HG03159 (cell line): ENCODE measurements at regions not wholly inside any gene's neighbourhood (a gene's known extent, or its start where the extent isn't known, plus 50 kb on each side); places are given as distances from the start of the nearest gene placed in this dataset.

Source experiments
- ATAC-seq: cut with Tn5 transposase; IDR thresholded peaks from one replicate; pipeline ENCODE4 v1.9.1; 2021; ENCODE audit warnings: mild to moderate bottlenecking, moderate library complexity; ENCODE audit not compliant: unreplicated experiment

- ATAC-seq = no peak
Observed at GRCh38 chr3:132232231-132232792, 84.9 kb upstream of the ACP3 start.

GRCh38 chr3:132236701-132237651, 80.2 kb upstream of the ACP3 start:
- peak; percentile 86 for ATAC-seq

GRCh38 chr3:132237652-132238032, 79.6 kb upstream of the ACP3 start:
- no peak for ATAC-seq

GRCh38 chr3:132239587-132239986, 77.6 kb upstream of the ACP3 start:
- no peak for ATAC-seq

GRCh38 chr3:132241776-132242514, 75.3 kb upstream of the ACP3 start:
- no peak for ATAC-seq

GRCh38 chr3:132242790-132243189, 74.4 kb upstream of the ACP3 start:
- ATAC-seq = no peak

GRCh38 chr3:132245552-132246142, 71.6 kb upstream of the ACP3 start:
- no peak for ATAC-seq

- no peak for ATAC-seq
Observed at GRCh38 chr3:132246212-132246611, 71.0 kb upstream of the ACP3 start.

- no peak for ATAC-seq
Observed at GRCh38 chr3:132247211-132247610, 70.0 kb upstream of the ACP3 start.

- ATAC-seq = no peak
Observed at GRCh38 chr3:132248490-132248889, 68.7 kb upstream of the ACP3 start.

- ATAC-seq = peak; percentile 72
Observed at GRCh38 chr3:132253262-132253878, 63.8 kb upstream of the ACP3 start.

- no peak for ATAC-seq
Observed at GRCh38 chr3:132254076-132254755, 63.0 kb upstream of the ACP3 start.

GRCh38 chr3:132255041-132255745, 62.0 kb upstream of the ACP3 start:
- no peak for ATAC-seq

- no peak for ATAC-seq
Observed at GRCh38 chr3:132256989-132257388, 60.2 kb upstream of the ACP3 start.

- no peak for ATAC-seq
Observed at GRCh38 chr3:132261506-132261905, 55.7 kb upstream of the ACP3 start.

- no peak for ATAC-seq
Observed at GRCh38 chr3:132262305-132262704, 54.9 kb upstream of the ACP3 start.

GRCh38 chr3:132262956-132263355, 54.3 kb upstream of the ACP3 start:
- ATAC-seq = no peak

GRCh38 chr3:132265028-132265427, 52.2 kb upstream of the ACP3 start:
- ATAC-seq = no peak

GRCh38 chr3:132265488-132265887, 51.7 kb upstream of the ACP3 start:
- no peak for ATAC-seq
